Chondrocyte (in vitro differentiated cells): ENCODE measurements at regions not wholly inside any gene's neighbourhood (a gene's known extent, or its start where the extent isn't known, plus 50 kb on each side); places are given as distances from the start of the nearest gene placed in this dataset.
A peak's percentile ranks its signal among the peaks of the same experiment; 100 is the strongest.

Experiments used
- DNase-seq: peaks from one replicate; pipeline ENCODE4 v3.0.0; 2021; ENCODE audit warnings: mixed read lengths, low spot score
- H3K27ac Mint-ChIP-seq: one replicate; pipeline ENCODE4 v1.8.0; 2021; ENCODE audit warnings: mild to moderate bottlenecking, moderate library complexity, mixed read lengths; ENCODE audit not compliant: unreplicated experiment
- H3K27me3 Mint-ChIP-seq: 2 replicates; pipeline ENCODE4 v1.8.0; 2021; ENCODE audit warnings: low read depth, mixed read lengths
- H3K36me3 Mint-ChIP-seq: 2 replicates; pipeline ENCODE4 v1.8.0; 2021; ENCODE audit warnings: low read depth, mixed read lengths
- H3K4me1 Mint-ChIP-seq: 2 replicates; pipeline ENCODE4 v1.8.0; 2021; ENCODE audit warnings: low read depth, mild to moderate bottlenecking, mixed read lengths
- H3K4me3 Mint-ChIP-seq: one replicate; pipeline ENCODE4 v1.8.0; 2021; ENCODE audit warnings: mild to moderate bottlenecking, moderate library complexity, mixed read lengths; ENCODE audit not compliant: unreplicated experiment
- H3K9me3 Mint-ChIP-seq: 2 replicates; pipeline ENCODE4 v1.8.0; 2021; ENCODE audit warnings: low read depth, mixed read lengths
- CTCF ChIP-seq: fragments of 200-600 bp; sonication (generic); IDR thresholded peaks from 2 replicates; pipeline ENCODE4 v1.5.0; 2021; ENCODE audit warnings: antibody characterized with exemption, mild to moderate bottlenecking, moderate library complexity

DNA sequence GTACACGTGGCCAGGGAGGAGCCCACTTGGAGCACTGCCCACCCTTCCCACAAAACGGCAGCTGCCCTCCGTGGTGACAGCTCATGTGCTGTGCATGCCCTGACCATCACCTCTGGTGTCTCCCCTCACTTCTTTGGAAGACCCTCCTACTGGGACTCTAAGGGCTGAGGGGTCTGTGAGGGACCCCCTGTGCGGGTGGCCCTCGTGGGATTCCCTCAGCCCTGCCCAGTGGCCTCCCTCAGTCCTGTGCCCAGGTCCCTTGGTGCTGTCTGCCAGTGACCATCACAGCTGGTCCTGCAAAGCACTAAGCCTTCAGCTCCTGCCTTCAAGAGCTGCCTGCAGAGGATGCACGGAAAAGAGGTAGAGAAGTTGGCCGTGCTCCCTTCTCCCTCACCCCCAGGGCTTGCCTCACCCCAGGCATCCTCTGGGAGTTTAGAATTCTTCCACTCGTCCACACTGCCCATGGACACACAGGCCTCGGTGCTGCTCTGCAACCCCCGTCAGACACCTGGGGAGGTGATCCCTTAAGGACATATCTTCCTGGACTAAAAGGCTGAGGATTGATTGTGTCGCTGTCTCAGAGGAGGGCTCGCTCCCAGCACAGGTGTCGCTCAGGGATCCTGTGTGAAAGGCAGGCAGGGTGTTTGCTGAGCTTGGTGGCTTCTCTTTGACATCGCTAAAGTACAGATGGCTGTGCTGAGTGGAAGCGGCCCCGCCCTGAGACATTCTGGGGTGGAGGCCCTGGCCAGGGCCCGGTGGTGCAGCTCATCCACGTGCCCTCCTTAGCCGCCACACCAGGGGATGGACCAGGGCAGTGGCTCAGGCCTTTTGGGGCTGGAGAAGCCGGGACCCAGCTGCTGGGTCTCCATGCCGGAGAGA, 119.5 kb upstream of the FRMD1 start:
- H3K27me3 Mint-ChIP-seq, result peaks cover 2% of the 10 kb centered on the region
- H3K36me3 Mint-ChIP-seq, result no peaks in the 10 kb centered on the region
- H3K4me3 Mint-ChIP-seq, result no peak overlapping the region
- no peaks in the 10 kb centered on the region for H3K9me3 Mint-ChIP-seq
- no peaks in the 10 kb centered on the region for H3K4me1 Mint-ChIP-seq
- TF ChIP-seq CTCF, result no peak
- DNase-seq, result peak; percentile 82
- no peak overlapping the region for H3K27ac Mint-ChIP-seq

DNA sequence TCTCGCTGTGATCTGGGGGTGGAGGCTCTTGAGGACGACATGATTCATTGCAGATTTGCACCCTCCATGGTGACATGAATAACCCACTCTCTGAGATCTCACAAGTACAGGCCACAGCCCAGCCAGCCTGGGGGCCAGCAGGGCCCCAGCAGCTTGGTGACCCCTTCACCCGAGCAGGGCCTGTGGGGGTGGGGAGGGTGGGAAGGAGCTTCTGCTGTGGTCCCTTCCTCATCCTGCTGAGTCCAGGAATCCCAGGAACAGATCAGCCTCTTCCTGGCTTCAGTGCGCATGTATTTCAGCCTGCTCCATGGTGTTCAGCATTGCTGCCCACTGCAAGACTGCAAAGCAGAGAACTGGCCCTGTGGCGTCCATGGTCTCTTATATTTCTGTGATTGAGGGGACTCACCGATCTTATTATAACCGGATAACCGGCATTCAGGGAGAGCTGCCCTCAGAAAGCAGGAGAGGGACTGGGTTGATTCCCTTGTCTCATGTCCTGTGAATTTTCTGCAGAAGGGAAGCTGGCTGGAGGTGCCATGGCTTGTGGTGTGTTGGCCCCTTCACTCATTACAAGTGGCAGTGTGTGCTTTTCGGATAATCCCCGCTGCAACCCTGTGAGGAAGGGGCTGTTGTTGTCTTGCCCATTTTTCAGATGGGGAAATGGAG, 118.8 kb upstream of the FRMD1 start:
- H3K4me1 Mint-ChIP-seq, result no peaks in the 10 kb centered on the region
- no peak overlapping the region for H3K4me3 Mint-ChIP-seq
- no peak for TF ChIP-seq CTCF
- DNase-seq, result no peak
- no peak overlapping the region for H3K27ac Mint-ChIP-seq
- H3K27me3 Mint-ChIP-seq, result peaks cover 8% of the 10 kb centered on the region
- H3K36me3 Mint-ChIP-seq, result no peaks in the 10 kb centered on the region
- H3K9me3 Mint-ChIP-seq, result no peaks in the 10 kb centered on the region

- Mint-ChIP-seq H3K4me3 (no peak overlapping the region), H3K27ac (no peak overlapping the region), H3K27me3 (peaks cover 14% of the 10 kb centered on the region), H3K9me3 (no peaks in the 10 kb centered on the region), H3K4me1 (no peaks in the 10 kb centered on the region), H3K36me3 (no peaks in the 10 kb centered on the region)
- no peak for TF ChIP-seq CTCF
- DNase-seq, result peak; percentile 50
These were observed 118.0 kb upstream of the FRMD1 start for GRCh38 chr6:168196881-168197635.

GRCh38 chr6:168196385-168196860, 117.4 kb upstream of the FRMD1 start:
- Mint-ChIP-seq H3K27me3 (peaks cover 18% of the 10 kb centered on the region), H3K4me3 (no peak overlapping the region), H3K36me3 (no peaks in the 10 kb centered on the region), H3K4me1 (no peaks in the 10 kb centered on the region), H3K9me3 (no peaks in the 10 kb centered on the region), H3K27ac (no peak overlapping the region)
- DNase-seq, result no peak
- TF ChIP-seq CTCF, result no peak

GRCh38 chr6:168195712-168196111, 116.7 kb upstream of the FRMD1 start:
- no peaks in the 10 kb centered on the region for H3K36me3 Mint-ChIP-seq
- DNase-seq, result peak; percentile 56
- peaks cover 25% of the 10 kb centered on the region for H3K27me3 Mint-ChIP-seq
- no peak overlapping the region for H3K27ac Mint-ChIP-seq
- no peaks in the 10 kb centered on the region for H3K9me3 Mint-ChIP-seq
- TF ChIP-seq CTCF, result no peak
- H3K4me3 Mint-ChIP-seq, result no peak overlapping the region
- no peaks in the 10 kb centered on the region for H3K4me1 Mint-ChIP-seq
